Vagina (tissue), 2 donors: ENCODE measurements at regions not wholly inside any gene's neighbourhood (a gene's known extent, or its start where the extent isn't known, plus 50 kb on each side); places are given as distances from the start of the nearest gene placed in this dataset.

Experiments
- DNase-seq, 2 donors: peaks; one replicate each; pipeline ENCODE4 v3.0.0-alpha.2; 2017; ENCODE audit errors: extremely low spot score in 2 of 2
- H3K27ac ChIP-seq: fragments of 200-600 bp; sonication (generic); one replicate; pipeline ENCODE4 v1.5.1; 2019
- H3K27me3 ChIP-seq: fragments of 200-600 bp; sonication (generic); one replicate; pipeline ENCODE4 v1.5.1; 2019
- H3K36me3 ChIP-seq, 2 donors: fragments of 200-600 bp; sonication (generic); one replicate each; pipeline ENCODE4 v1.5.1; 2017 to 2019
- H3K4me1 ChIP-seq: fragments of 200-600 bp; sonication (generic); one replicate; pipeline ENCODE4 v1.5.1; 2019
- H3K4me3 ChIP-seq, 2 donors: fragments of 200-600 bp; sonication (generic); 1 replicate in 1 of 2; 2 replicates in 1 of 2; pipeline ENCODE4 v1.5.1; 2016 to 2019
- H3K9me3 ChIP-seq: fragments of 200-600 bp; sonication (generic); one replicate; pipeline ENCODE4 v1.5.1; 2019
- CTCF ChIP-seq, 3 experiments: fragments of 450-650 bp in 2 of 3; fragments of 200-600 bp in 1 of 3; sonication (generic) in 1 of 3; IDR thresholded peaks; one replicate each; pipeline ENCODE4 v1.5.1; 2017 to 2019; ENCODE audit warnings: antibody characterized with exemption in 3 of 3, mild to moderate bottlenecking in 2 of 3, moderate library complexity in 2 of 3
- POLR2A ChIP-seq, 2 donors: fragments of 450-650 bp; IDR thresholded peaks; one replicate each; pipeline ENCODE4 v1.6.1; 2017; ENCODE audit warnings: antibody characterized with exemption in 2 of 2, mild to moderate bottlenecking in 2 of 2, moderate library complexity in 2 of 2
- POLR2AphosphoS5 ChIP-seq, 2 donors: sonication (generic); formaldehyde crosslinking; IDR thresholded peaks; one replicate each; pipeline ENCODE4 v1.9.0; 2017; ENCODE audit warnings: antibody characterized with exemption in 2 of 2, mild to moderate bottlenecking in 2 of 2, low read depth in 1 of 2; ENCODE audit not compliant: insufficient read depth in 1 of 2
- intact Hi-C: fragments of 100-400 bp; cut with DNase I; formaldehyde crosslinking; loops from one replicate; pipeline ENCODE4 v1.15.1; 2023

GRCh38 chr12:59260202-59260601 lies 335.6 kb upstream of the SLC16A7 start:
- DNase-seq, result no peak
- no peak overlapping the region for H3K27ac ChIP-seq
- H3K4me3 ChIP-seq, result no peak overlapping the region
- TF ChIP-seq POLR2AphosphoS5 (IDR thresholded peaks at IDR 0.05; ENCODE audit: insufficient read depth in 1 of 2, low read depth in 1 of 2), result no peak
- H3K36me3 ChIP-seq, result no peaks in the 10 kb centered on the region
- H3K27me3 ChIP-seq, result no peaks in the 10 kb centered on the region
- H3K9me3 ChIP-seq, result no peaks in the 10 kb centered on the region
- intact Hi-C loops, result no loop called here
- no peaks in the 10 kb centered on the region for H3K4me1 ChIP-seq

GRCh38 chr12:59252731-59253130 lies 332.4 kb upstream of the LRIG3 start:
- no peak for TF ChIP-seq POLR2A (IDR thresholded peaks at IDR 0.05)
- no peak for TF ChIP-seq POLR2AphosphoS5 (IDR thresholded peaks at IDR 0.05; ENCODE audit: insufficient read depth in 1 of 2, low read depth in 1 of 2)
- Histone ChIP-seq H3K27me3 (no peaks in the 10 kb centered on the region), H3K36me3 (no peaks in the 10 kb centered on the region), H3K27ac (no peak overlapping the region), H3K9me3 (peaks cover 5% of the 10 kb centered on the region), H3K4me1 (no peaks in the 10 kb centered on the region), H3K4me3 (no peak overlapping the region)
- intact Hi-C loops, result no loop called here
- DNase-seq, result no peak

- intact Hi-C loops, result no loop called here
- Histone ChIP-seq H3K36me3 (no peaks in the 10 kb centered on the region), H3K27me3 (no peaks in the 10 kb centered on the region), H3K9me3 (peaks cover 5% of the 10 kb centered on the region), H3K4me3 (no peak overlapping the region), H3K4me1 (no peaks in the 10 kb centered on the region), H3K27ac (no peak overlapping the region)
- no peak for DNase-seq
- TF ChIP-seq CTCF (IDR thresholded peaks at IDR 0.05), result no peak
- TF ChIP-seq POLR2AphosphoS5 (IDR thresholded peaks at IDR 0.05; ENCODE audit: insufficient read depth in 1 of 2, low read depth in 1 of 2), result no peak
- no peak for TF ChIP-seq POLR2A (IDR thresholded peaks at IDR 0.05)
These were observed 330.5 kb upstream of the LRIG3 start for GRCh38 chr12:59250766-59251165.

- intact Hi-C loops, result no loop called here
- no peak for DNase-seq
- no peak for TF ChIP-seq POLR2A (IDR thresholded peaks at IDR 0.05)
- TF ChIP-seq POLR2AphosphoS5 (IDR thresholded peaks at IDR 0.05; ENCODE audit: insufficient read depth in 1 of 2, low read depth in 1 of 2), result no peak
- no peak for TF ChIP-seq CTCF (IDR thresholded peaks at IDR 0.05)
These were observed 319.7 kb upstream of the LRIG3 start for GRCh38 chr12:59240048-59240447.

GRCh38 chr12:59234391-59234790 lies 314.1 kb upstream of the LRIG3 start:
- Histone ChIP-seq H3K9me3 (no peaks in the 10 kb centered on the region), H3K27ac (no peak overlapping the region), H3K4me3 (no peak overlapping the region), H3K27me3 (no peaks in the 10 kb centered on the region), H3K4me1 (no peaks in the 10 kb centered on the region), H3K36me3 (no peaks in the 10 kb centered on the region)
- no peak for TF ChIP-seq POLR2A (IDR thresholded peaks at IDR 0.05)
- TF ChIP-seq CTCF (IDR thresholded peaks at IDR 0.05), result no peak
- no peak for TF ChIP-seq POLR2AphosphoS5 (IDR thresholded peaks at IDR 0.05; ENCODE audit: insufficient read depth in 1 of 2, low read depth in 1 of 2)
- DNase-seq, result no peak
- intact Hi-C loops, result no loop called here

More at GRCh38 chr12:59240048-59240447, 319.7 kb upstream of the LRIG3 start:
- H3K36me3 ChIP-seq, result no peaks in the 10 kb centered on the region
- no peak overlapping the region for H3K27ac ChIP-seq
- no peaks in the 10 kb centered on the region for H3K27me3 ChIP-seq
- no peaks in the 10 kb centered on the region for H3K9me3 ChIP-seq
- H3K4me1 ChIP-seq, result no peaks in the 10 kb centered on the region
- no peak overlapping the region for H3K4me3 ChIP-seq

GRCh38 chr12:59230334-59230733 lies 310.0 kb upstream of the LRIG3 start:
- intact Hi-C loops, result no loop called here
- Histone ChIP-seq H3K27ac (no peak overlapping the region), H3K4me3 (no peak overlapping the region), H3K27me3 (no peaks in the 10 kb centered on the region), H3K9me3 (no peaks in the 10 kb centered on the region), H3K4me1 (no peaks in the 10 kb centered on the region), H3K36me3 (no peaks in the 10 kb centered on the region)
- TF ChIP-seq CTCF (IDR thresholded peaks at IDR 0.05) (no peak), POLR2AphosphoS5 (IDR thresholded peaks at IDR 0.05; ENCODE audit: insufficient read depth in 1 of 2, low read depth in 1 of 2) (no peak), POLR2A (IDR thresholded peaks at IDR 0.05) (no peak)
- DNase-seq, result no peak
